Hypothalamus (tissue), 51 donors: ENCODE measurements at regions not wholly inside any gene's neighbourhood (a gene's known extent, or its start where the extent isn't known, plus 50 kb on each side); places are given as distances from the start of the nearest gene placed in this dataset.
"Not testable (repeated sequence)": the region's sequence is repeated elsewhere in the genome, so short reads cannot be mapped to it uniquely, and the experiment has no call there.

ENCODE experiments used
- DNase-seq, 51 donors: peaks; one replicate each; lab custom pipeline; 2025; lab: John Stamatoyannopoulos, UW

DNA sequence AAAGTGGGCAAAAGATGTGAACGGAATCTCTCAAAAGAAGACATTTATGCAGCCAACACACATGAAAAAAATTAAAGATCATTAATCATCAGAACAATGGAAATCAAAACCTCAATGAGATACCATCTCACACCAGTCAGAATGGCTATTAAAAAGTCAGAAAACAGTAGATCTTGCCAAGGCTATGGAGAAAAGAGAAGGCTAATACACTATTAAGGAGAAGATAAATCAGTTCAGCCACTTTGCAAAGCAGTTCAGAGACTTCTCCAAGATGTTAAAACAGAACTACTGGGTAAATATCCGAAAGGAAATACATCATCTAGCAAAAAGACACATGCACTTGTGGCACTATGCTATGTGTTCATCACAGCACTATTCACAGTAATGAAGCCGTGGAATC is 388.2 kb upstream of the LUZP2 start:
- DNase-seq, result no peak

DNA sequence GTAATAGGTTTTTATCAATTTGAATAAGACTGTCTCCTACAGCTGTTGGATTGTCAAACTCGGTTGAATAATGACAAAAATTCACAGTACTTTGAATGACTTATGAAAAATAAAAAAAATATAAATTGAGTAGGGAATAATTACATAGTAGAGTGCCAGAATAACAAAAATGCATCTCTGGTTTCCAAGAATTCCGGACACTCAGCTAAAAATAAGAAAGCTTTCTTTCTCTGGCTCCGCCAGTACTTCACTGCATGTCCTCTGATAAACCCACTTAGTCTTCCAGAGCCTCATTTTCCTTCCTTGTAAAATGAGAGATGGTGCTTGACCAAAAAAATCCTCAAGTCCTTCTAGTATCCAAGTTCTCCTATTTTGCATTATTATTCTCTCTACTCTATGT is 374.6 kb upstream of the LUZP2 start:
- DNase-seq, result no peak

- DNase-seq, result no peak
Measured at GRCh38 chr11:24124876-24125275, 372.0 kb upstream of the LUZP2 start.

- DNase-seq, result no peak
Measured at GRCh38 chr11:24131698-24132097, 365.2 kb upstream of the LUZP2 start.

- DNase-seq, result no peak
Measured at GRCh38 chr11:24132471-24132870, 364.4 kb upstream of the LUZP2 start.

DNA sequence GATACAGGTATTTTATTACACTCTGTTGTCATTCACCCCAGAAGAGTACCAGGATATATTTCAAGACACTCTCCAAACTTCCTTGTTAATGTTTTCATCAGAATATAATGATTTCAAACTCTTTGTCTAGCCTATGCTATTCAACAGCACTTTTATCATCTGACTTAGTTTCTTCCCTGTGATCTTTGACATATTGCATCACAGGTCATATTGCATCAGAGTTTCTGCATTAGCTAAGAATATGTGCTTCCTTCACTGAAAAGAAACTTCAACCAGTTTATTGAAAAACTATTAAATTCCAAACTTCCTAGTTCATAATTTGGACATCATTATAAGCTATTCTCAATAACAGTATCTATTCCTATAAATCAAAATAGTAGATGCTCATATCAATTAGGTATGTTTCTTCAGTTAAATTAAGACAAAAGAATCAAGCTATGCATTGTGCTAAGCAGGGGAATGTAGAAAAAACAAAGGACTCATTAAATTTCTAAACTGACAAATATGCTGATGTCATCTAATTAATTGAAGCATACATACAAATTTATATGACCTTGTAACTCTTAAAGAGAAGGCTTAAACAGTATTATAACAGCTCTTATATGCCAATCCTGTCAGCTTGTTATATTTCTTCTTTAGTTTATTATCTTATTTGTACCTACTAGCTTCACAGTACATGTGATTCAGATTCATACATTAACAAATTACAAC is 361.8 kb upstream of the LUZP2 start:
- no peak for DNase-seq

GRCh38 chr11:24142062-24142461 is 354.8 kb upstream of the LUZP2 start:
- no peak for DNase-seq

DNA sequence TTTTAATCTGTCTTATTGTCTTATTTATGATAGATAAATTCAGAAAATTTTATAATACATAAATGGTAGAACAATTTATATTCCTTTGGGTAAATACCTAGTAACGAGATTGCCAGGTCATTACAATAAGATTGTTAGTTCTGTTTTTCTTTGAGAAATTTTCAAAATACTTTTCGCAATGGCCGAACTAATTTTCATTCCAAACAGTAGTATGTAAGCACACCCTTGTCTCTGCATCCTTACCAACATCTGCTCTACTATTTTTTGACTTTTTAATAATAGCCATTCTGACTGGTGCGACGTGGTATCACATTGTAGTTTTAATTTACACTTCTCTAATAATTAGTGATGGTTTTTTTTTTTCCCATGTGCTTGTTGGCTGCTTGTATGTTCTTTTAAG is 351.4 kb upstream of the LUZP2 start:
- no peak for DNase-seq

- DNase-seq, result no peak
Measured at GRCh38 chr11:24153337-24153736, 343.5 kb upstream of the LUZP2 start.

GRCh38 chr11:24155792-24156191 is 341.1 kb upstream of the LUZP2 start:
- no peak for DNase-seq

DNA sequence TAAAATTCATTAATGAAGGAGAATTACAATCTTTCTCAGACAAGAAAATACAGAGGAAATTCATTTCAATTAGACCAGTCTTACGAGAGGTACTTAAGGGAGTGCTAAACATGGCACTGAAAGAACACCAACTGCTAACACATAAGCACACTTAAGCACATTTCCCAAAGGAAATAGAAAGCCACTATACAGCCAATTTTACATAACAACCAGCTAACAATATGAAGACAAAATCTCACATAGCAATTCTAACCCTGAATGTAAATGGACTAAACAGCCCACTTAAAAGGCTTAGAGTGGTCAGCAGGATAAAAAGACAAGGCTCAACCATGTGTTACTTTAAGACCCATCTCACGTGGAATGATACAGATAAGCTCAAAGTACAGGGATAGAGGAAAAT is 339.5 kb upstream of the LUZP2 start:
- no peak for DNase-seq

DNA sequence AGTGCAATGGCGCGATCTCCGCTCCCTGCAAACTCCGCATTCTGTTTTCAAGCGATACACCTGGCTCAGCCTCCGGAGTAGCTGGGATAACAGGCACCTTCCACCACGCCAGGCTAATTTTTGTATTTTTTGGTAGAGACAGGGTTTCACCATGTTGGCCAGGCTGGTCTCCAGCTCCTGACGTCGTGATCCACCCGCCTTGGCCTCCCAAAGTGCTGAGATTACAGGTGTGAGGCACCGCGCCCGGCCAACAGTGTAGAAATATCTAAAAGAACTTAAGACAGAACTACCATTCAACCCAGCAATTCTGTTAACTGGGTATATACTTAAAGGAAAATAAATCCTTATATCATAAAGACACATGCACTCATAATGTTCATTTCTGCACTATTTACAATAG is 335.3 kb upstream of the LUZP2 start:
- DNase-seq, result no peak

GRCh38 chr11:24163146-24163545 is 333.7 kb upstream of the LUZP2 start:
- DNase-seq, result no peak

GRCh38 chr11:24163841-24164240 is 333.0 kb upstream of the LUZP2 start:
- no peak for DNase-seq

GRCh38 chr11:24171869-24172268 is 325.0 kb upstream of the LUZP2 start:
- no peak for DNase-seq

GRCh38 chr11:24181395-24182047 is 315.3 kb upstream of the LUZP2 start:
- DNase-seq, result no peak

DNA sequence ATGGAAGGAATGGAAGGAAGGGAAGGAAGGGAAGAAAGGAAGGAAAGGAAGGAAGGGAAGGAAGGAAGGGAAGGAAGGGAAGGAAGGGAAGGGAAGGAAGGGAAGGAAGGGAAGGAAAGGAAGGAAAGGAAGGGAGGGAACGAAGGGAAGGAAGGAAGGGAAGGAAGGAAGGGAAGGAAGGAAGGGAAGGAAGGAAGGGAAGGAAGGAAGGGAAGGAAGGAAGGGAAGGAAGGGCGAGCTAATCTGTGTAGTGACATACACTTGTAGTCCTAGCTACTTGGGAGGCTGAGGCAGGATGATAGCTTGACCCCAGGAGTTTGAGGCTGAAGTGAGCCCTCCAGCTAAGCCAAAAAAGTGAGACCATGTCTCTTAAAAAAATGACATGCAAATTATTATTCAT is 311.3 kb upstream of the LUZP2 start:
- DNase-seq, result not testable (repeated sequence)

- no peak for DNase-seq
Measured at GRCh38 chr11:24196733-24197132, 300.1 kb upstream of the LUZP2 start.

GRCh38 chr11:24198481-24198880 is 298.4 kb upstream of the LUZP2 start:
- no peak for DNase-seq

- DNase-seq, result no peak
Measured at GRCh38 chr11:24199461-24199860, 297.4 kb upstream of the LUZP2 start.

- no peak for DNase-seq
Measured at GRCh38 chr11:24206030-24206429, 290.8 kb upstream of the LUZP2 start.

- DNase-seq, result no peak
Measured at GRCh38 chr11:24206511-24206910, 290.3 kb upstream of the LUZP2 start.

GRCh38 chr11:24216488-24216887 is 280.4 kb upstream of the LUZP2 start:
- DNase-seq, result no peak
